Pancreas (tissue), 10 donors: ENCODE measurements at regions not wholly inside any gene's neighbourhood (a gene's known extent, or its start where the extent isn't known, plus 50 kb on each side); places are given as distances from the start of the nearest gene placed in this dataset.

Source experiments
- ATAC-seq, 4 donors: fragments of 200-7000 bp; cut with Tn5 transposase; one replicate each; pipeline versions ENCODE4 v1.8.0 to v1.9.1; 2020; ENCODE audit warnings: mild to moderate bottlenecking in 4 of 4, moderate library complexity in 4 of 4
- DNase-seq, 6 donors: peaks; one replicate each; pipeline ENCODE4 v3.0.0-alpha.2; 2020
- FAIRE-seq: peaks from 2 replicates; lab custom pipeline; 2012; peaks lifted over from hg19 to GRCh38; lab: Jason Lieb, UNC
- H3K27ac ChIP-seq, 4 donors: fragments of 200-600 bp; sonication (generic); 1 replicate in 3 of 4; 2 replicates in 1 of 4; pipeline versions ENCODE4 v1.5.0 to v1.8.0; 2020
- H3K27me3 ChIP-seq, 4 donors: fragments of 200-600 bp; one replicate each; pipeline ENCODE4 v1.8.0; 2021
- H3K36me3 ChIP-seq, 3 donors: fragments of 200-600 bp; sonication (generic) in 1 of 3; one replicate each; pipeline versions ENCODE4 v1.5.0 to v1.8.0; 2020 to 2021
- H3K4me1 ChIP-seq, 3 donors: fragments of 200-600 bp; one replicate each; pipeline ENCODE4 v1.8.0; 2021
- H3K4me3 ChIP-seq, 4 donors: fragments of 200-600 bp; sonication (generic) in 2 of 4; one replicate each; pipeline versions ENCODE4 v1.5.0 to v1.8.0; 2020 to 2021
- H3K9me3 ChIP-seq, 4 donors: fragments of 200-600 bp; one replicate each; pipeline ENCODE4 v1.8.0; 2021
- WGBS, 2 donors: extraction: QIAGEN DNeasy Blood & Tissue Kit; methylation state at CpG; one replicate each; pipeline ENCODE4 v1.1.7; 2013; 5-methylcytosine and 5-hydroxymethylcytosine counted together
- intact Hi-C, 3 donors: fragments of 100-400 bp; cut with DNase I; formaldehyde crosslinking; loops; one replicate each; pipeline versions ENCODE4 v1.11.1 to v1.14.2; 2022
- TF ChIP-seq, protein P1 (sequence below), 4 donors: fragments of 200-600 bp; sonication (generic) in 3 of 4; IDR thresholded peaks; one replicate each; pipeline versions ENCODE4 v1.5.0 to v1.8.0; 2021; ENCODE audit warnings: antibody characterized with exemption in 4 of 4
- donor health status: healthy with polysubstance abuse.
- donor health status: DM: no; HTN: no; CAD: no; lungs with moderate emphysema.
- donor health status: DM: no; HTN: no; CAD: no.
- donor health status: control.
- donor health status: control.
- donor health status: Bipolar disorder and iron deficiency.
- donor health status: DM: yes; HTN: yes; CAD: no.
- donor health status: DM: no; HTN: no; CAD: no.
- donor health status: DM: no; HTN: no; CAD: no.
- donor health status: DM: yes; HTN: yes; CAD: no.

- DNase-seq (no peak), ATAC-seq (no peak), FAIRE-seq (no peak)
- H3K4me3 ChIP-seq: no peak overlapping the region
- no peaks in the 10 kb centered on the region for H3K9me3 ChIP-seq
- H3K4me1 ChIP-seq: no peaks in the 10 kb centered on the region
- TF ChIP-seq, protein P1, sequence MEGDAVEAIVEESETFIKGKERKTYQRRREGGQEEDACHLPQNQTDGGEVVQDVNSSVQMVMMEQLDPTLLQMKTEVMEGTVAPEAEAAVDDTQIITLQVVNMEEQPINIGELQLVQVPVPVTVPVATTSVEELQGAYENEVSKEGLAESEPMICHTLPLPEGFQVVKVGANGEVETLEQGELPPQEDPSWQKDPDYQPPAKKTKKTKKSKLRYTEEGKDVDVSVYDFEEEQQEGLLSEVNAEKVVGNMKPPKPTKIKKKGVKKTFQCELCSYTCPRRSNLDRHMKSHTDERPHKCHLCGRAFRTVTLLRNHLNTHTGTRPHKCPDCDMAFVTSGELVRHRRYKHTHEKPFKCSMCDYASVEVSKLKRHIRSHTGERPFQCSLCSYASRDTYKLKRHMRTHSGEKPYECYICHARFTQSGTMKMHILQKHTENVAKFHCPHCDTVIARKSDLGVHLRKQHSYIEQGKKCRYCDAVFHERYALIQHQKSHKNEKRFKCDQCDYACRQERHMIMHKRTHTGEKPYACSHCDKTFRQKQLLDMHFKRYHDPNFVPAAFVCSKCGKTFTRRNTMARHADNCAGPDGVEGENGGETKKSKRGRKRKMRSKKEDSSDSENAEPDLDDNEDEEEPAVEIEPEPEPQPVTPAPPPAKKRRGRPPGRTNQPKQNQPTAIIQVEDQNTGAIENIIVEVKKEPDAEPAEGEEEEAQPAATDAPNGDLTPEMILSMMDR (IDR thresholded peaks at IDR 0.05): no peak
- H3K27me3 ChIP-seq: no peaks in the 10 kb centered on the region
- intact Hi-C loops: no loop called here
- no peaks in the 10 kb centered on the region for H3K36me3 ChIP-seq
- no peak overlapping the region for H3K27ac ChIP-seq
- 74 to 75% methylated on average over 3 of the region's 3 CpGs for WGBS, 2 donors
Observed at GRCh38 chr3:187987187-187987586, 166.8 kb upstream of the LPP start.

DNA sequence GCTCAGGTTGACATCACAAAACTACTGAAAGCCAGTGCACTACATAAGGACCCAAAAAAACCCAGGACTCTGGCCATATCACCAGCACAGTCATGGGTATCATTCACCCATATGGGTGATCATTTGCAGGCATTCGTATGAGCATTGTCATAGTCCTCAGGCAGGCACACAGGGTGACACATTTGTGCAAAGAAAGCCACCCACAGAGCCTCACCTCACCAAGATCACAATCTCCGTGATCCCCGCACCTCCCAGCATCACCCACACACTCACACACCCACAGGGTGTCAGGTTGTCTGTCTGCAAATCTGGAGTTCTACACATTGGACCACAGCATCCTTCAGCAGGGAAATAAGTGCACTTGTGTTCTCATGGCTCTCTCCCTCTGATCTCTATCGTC is 166.0 kb upstream of the LPP start:
- 91 to 92% methylated on average over 4 of the region's 4 CpGs for WGBS, 2 donors
- DNase-seq (no peak), FAIRE-seq (no peak), ATAC-seq (no peak)
- TF ChIP-seq, protein P1 (IDR thresholded peaks at IDR 0.05): no peak
- Histone ChIP-seq H3K27me3 (no peaks in the 10 kb centered on the region), H3K9me3 (no peaks in the 10 kb centered on the region), H3K36me3 (no peaks in the 10 kb centered on the region), H3K4me3 (no peak overlapping the region), H3K27ac (no peak overlapping the region), H3K4me1 (no peaks in the 10 kb centered on the region)
- intact Hi-C loops: no loop called here

GRCh38 chr3:187989575-187990153 is 164.3 kb upstream of the LPP start:
- ATAC-seq (no peak), FAIRE-seq (no peak), DNase-seq (no peak)
- H3K27me3 ChIP-seq: no peaks in the 10 kb centered on the region
- no peak overlapping the region for H3K4me3 ChIP-seq
- no peak overlapping the region for H3K27ac ChIP-seq
- H3K9me3 ChIP-seq: no peaks in the 10 kb centered on the region
- intact Hi-C loops: no loop called here
- TF ChIP-seq, protein P1 (IDR thresholded peaks at IDR 0.05): no peak
- no peaks in the 10 kb centered on the region for H3K36me3 ChIP-seq
- H3K4me1 ChIP-seq: no peaks in the 10 kb centered on the region
- WGBS, 2 donors: 86 to 89% methylated on average over 10 of the region's 10 CpGs

GRCh38 chr3:187992609-187993008 is 161.3 kb upstream of the LPP start:
- no peak for ATAC-seq
- H3K27me3 ChIP-seq: no peaks in the 10 kb centered on the region
- H3K27ac ChIP-seq: no peak overlapping the region
- no peaks in the 10 kb centered on the region for H3K36me3 ChIP-seq
- FAIRE-seq: no peak
- no peaks in the 10 kb centered on the region for H3K9me3 ChIP-seq
- no peak for DNase-seq
- TF ChIP-seq, protein P1 (IDR thresholded peaks at IDR 0.05): no peak
- no peak overlapping the region for H3K4me3 ChIP-seq
- intact Hi-C loops: no loop called here
- no peaks in the 10 kb centered on the region for H3K4me1 ChIP-seq

- FAIRE-seq (no peak), ATAC-seq (no peak), DNase-seq (no peak)
- H3K4me3 ChIP-seq: no peak overlapping the region
- 97% methylated on average over 4 of the region's 4 CpGs for WGBS, 2 donors
- TF ChIP-seq, protein P1 (IDR thresholded peaks at IDR 0.05): no peak
- intact Hi-C loops: no loop called here
- no peaks in the 10 kb centered on the region for H3K27me3 ChIP-seq
- peaks cover 1 to 7% (median 3%) of the 10 kb centered on the region in 3 donors for H3K4me1 ChIP-seq
- H3K27ac ChIP-seq: no peak overlapping the region
- H3K36me3 ChIP-seq: no peaks in the 10 kb centered on the region
- H3K9me3 ChIP-seq: no peaks in the 10 kb centered on the region
Observed at GRCh38 chr3:187994221-187995042, 159.5 kb upstream of the LPP start.
